K562 (cell line): ENCODE measurements at regions not wholly inside any gene's neighbourhood (a gene's known extent, or its start where the extent isn't known, plus 50 kb on each side); places are given as distances from the start of the nearest gene placed in this dataset.

Experiments used
- E4F1 ChIP-seq: fragments of 250-450 bp; sonication (Bioruptor Pico); IDR thresholded peaks from 2 replicates; pipeline ENCODE4 v1.5.0; 2021; ENCODE audit warnings: mild to moderate bottlenecking, borderline replicate concordance
- MYC ChIP-seq, 2 experiments: fragments of 250-450 bp in 1 of 2; sonication (Bioruptor Pico) in 1 of 2; IDR thresholded peaks; 2 replicates each; pipeline versions ENCODE4 v1.5.1 to v1.6.1; 2012 to 2021; ENCODE audit warnings: low read depth in 2 of 2, borderline replicate concordance in 1 of 2, improper control_type of control experiment in 1 of 2, low read length in 1 of 2, mild to moderate bottlenecking in 1 of 2, moderate library complexity in 1 of 2
- SOX6 ChIP-seq: fragments of 450-650 bp; IDR thresholded peaks from 2 replicates; pipeline ENCODE4 v1.6.1; 2014; ENCODE audit warnings: mild to moderate bottlenecking
- TRIM28 ChIP-seq: fragments of 450-650 bp; IDR thresholded peaks from 2 replicates; pipeline ENCODE4 v1.6.1; 2017
- ZC3H4 ChIP-seq: sonication (generic); formaldehyde crosslinking; IDR thresholded peaks from 2 replicates; pipeline ENCODE4 v1.9.0; 2021; ENCODE audit warnings: missing genetic modification reagents, borderline replicate concordance

GRCh38 chr5:98557916-98558315 is 215.5 kb upstream of the RGMB start:
- TF ChIP-seq SOX6, result no peak
- TF ChIP-seq MYC (IDR thresholded peaks at IDR 0.05; ENCODE audit: low read depth, low read length), result no peak
- TF ChIP-seq MYC (CRISPR knock-in tag; IDR thresholded peaks at IDR 0.05; ENCODE audit: borderline replicate concordance, low read depth), result no peak
- TF ChIP-seq TRIM28, result no peak
- TF ChIP-seq ZC3H4 (CRISPR knock-in tag), result no peak
- TF ChIP-seq E4F1 (CRISPR knock-in tag), result no peak
